BLaER1 (cell line): ENCODE measurements at regions not wholly inside any gene's neighbourhood (a gene's known extent, or its start where the extent isn't known, plus 50 kb on each side); places are given as distances from the start of the nearest gene placed in this dataset.

Experiments used
- H3K27ac ChIP-seq: shearing (Covaris generic); formaldehyde crosslinking; 2 replicates; pipeline ENCODE4 v1.8.1; 2022
- H3K27me3 ChIP-seq: shearing (Covaris generic); formaldehyde crosslinking; 2 replicates; pipeline ENCODE4 v1.8.1; 2022
- H3K36me3 ChIP-seq: shearing (Covaris generic); formaldehyde crosslinking; 2 replicates; pipeline ENCODE4 v1.8.1; 2022
- H3K4me1 ChIP-seq: shearing (Covaris generic); formaldehyde crosslinking; 2 replicates; pipeline ENCODE4 v1.8.1; 2022
- H3K4me2 ChIP-seq: shearing (Covaris generic); formaldehyde crosslinking; 2 replicates; pipeline ENCODE4 v1.8.1; 2022
- H3K4me3 ChIP-seq: shearing (Covaris generic); formaldehyde crosslinking; 2 replicates; pipeline ENCODE4 v1.8.1; 2022
- H3K9ac ChIP-seq: shearing (Covaris generic); formaldehyde crosslinking; 2 replicates; pipeline ENCODE4 v1.8.1; 2022
- H3K9me3 ChIP-seq: shearing (Covaris generic); formaldehyde crosslinking; 2 replicates; pipeline ENCODE4 v1.8.1; 2022
- H4K20me1 ChIP-seq: shearing (Covaris generic); formaldehyde crosslinking; 2 replicates; pipeline ENCODE4 v1.8.1; 2022
- Cebpa-rat ChIP-seq: shearing (Covaris generic); IDR thresholded peaks from 2 replicates; pipeline ENCODE4 v1.8.1; 2022

DNA sequence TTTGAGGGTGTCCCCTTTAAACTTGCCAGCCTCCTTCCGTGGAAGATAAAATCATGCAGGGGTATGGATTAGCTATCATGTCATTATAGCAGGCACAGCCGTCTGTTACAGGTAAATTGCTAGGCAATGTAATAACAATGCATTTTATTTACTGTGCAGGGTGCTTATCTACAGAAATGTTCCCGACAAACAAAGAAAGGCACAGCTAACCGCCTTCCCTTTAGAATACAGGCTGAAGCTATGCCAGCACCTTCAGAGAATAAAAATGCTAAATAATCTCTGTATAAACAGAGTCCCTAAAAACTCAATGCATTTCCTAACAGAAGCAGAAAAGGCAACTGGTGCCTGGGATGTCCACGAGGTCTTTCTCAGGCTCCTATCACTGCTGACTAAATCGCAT, 239.2 kb downstream of the SPTSSA start:
- Histone ChIP-seq H3K4me3 (no peak overlapping the region), H3K9ac (no peak overlapping the region), H3K4me1 (no peaks in the 10 kb centered on the region), H3K27ac (no peak overlapping the region), H3K9me3 (no peaks in the 10 kb centered on the region), H4K20me1 (no peaks in the 10 kb centered on the region), H3K4me2 (no peak overlapping the region), H3K27me3 (no peaks in the 10 kb centered on the region), H3K36me3 (no peaks in the 10 kb centered on the region)
- TF ChIP-seq Cebpa-rat, result no peak

DNA sequence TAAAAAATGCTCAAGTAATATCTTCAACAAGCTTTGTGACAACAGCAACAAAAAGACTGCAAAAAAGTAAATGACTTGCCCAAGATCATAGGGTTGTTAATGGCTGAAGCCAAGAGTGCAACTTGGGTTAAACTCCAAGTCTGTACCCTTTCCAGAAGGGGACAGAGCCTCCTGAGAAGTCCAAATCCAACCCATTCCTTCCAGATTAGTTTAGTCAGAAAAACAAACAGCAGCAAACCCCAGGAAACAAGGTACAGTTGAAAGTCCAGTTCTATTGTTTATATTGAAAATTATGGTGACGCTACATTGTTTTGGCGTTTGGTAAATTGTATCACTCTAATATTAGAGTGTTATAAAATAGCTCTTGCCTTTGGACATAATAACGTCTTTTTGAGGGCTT, 239.9 kb downstream of the SPTSSA start:
- Histone ChIP-seq H3K4me1 (no peaks in the 10 kb centered on the region), H3K27me3 (no peaks in the 10 kb centered on the region), H3K9me3 (no peaks in the 10 kb centered on the region), H3K4me3 (no peak overlapping the region), H4K20me1 (no peaks in the 10 kb centered on the region), H3K9ac (no peak overlapping the region), H3K27ac (no peak overlapping the region), H3K4me2 (no peak overlapping the region), H3K36me3 (no peaks in the 10 kb centered on the region)
- no peak for TF ChIP-seq Cebpa-rat

DNA sequence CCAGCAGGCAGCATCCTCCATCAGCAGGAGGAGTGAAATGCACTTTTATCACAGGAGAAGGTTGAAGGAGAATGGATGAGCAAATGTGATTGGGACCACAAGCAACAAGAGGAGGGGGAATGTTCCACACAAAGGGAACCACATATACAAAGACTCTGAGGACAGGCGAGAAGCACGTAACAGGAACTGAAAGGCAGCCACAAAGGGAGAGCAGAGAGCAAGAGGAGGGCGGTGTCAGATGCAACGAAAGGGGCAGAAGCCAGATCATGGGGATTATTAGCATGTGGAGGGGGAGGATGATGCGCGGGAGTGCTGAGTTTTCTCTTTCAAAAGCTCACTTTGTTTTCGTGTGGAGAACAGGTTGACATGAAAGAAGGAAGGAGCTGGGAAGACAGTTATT, 241.1 kb downstream of the SPTSSA start:
- Histone ChIP-seq H3K4me2 (no peak overlapping the region), H3K27me3 (no peaks in the 10 kb centered on the region), H3K36me3 (no peaks in the 10 kb centered on the region), H3K27ac (no peak overlapping the region), H4K20me1 (no peaks in the 10 kb centered on the region), H3K9ac (no peak overlapping the region), H3K4me1 (no peaks in the 10 kb centered on the region), H3K9me3 (no peaks in the 10 kb centered on the region), H3K4me3 (no peak overlapping the region)
- TF ChIP-seq Cebpa-rat, result no peak

DNA sequence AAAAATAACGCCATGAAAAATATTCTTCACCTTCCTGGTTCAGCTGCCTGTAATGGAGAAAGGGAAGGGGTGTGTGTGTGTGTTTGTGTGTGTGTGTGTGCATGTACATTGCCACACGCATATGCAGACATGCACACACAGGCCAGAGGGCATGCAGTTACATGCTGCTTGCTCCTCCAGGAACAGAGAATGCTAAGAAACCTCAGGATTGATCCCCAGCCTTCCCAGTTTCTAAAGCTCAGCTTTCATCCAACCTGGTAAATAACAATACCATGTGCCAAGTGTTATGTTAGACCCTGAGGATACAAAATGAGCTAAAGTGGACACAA, 241.7 kb downstream of the SPTSSA start:
- Histone ChIP-seq H3K4me3 (no peak overlapping the region), H3K9ac (no peak overlapping the region), H3K27ac (no peak overlapping the region), H3K36me3 (no peaks in the 10 kb centered on the region), H3K27me3 (no peaks in the 10 kb centered on the region), H3K4me2 (no peak overlapping the region), H3K9me3 (no peaks in the 10 kb centered on the region), H3K4me1 (no peaks in the 10 kb centered on the region), H4K20me1 (no peaks in the 10 kb centered on the region)
- TF ChIP-seq Cebpa-rat, result no peak

DNA sequence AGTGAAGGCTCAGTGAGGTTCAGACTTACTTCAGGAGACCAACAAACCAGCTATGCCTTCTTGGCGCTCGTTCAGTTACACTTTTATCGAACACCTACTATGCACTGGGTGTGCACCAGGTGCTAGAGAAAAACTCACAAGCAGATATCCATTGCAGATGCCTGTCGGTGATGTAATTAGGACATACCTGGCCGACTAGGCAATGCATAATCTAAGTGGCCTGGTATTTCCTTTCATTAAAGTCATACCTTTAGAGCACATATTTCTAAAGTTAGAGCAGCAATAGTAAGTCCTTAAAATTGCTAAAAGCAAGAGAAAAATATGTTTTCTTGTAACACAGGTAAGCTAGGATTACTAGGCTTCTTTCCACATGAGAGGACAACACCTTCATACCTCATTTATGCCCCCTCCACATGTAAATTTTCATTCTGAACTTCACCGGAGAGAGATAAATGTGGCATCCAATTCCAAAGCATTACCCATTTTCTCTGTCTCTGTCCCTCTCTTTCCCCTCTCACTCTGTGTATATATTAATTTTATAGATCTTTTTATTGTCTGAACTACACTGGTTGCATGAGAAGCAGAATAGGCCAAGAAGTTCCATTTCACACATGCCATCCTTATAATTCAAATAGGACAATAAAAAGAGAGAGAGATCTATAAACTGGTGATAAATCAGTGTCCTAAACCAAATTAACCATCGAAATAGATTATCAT, 242.2 kb downstream of the SPTSSA start:
- no peak for TF ChIP-seq Cebpa-rat
- no peak overlapping the region for H3K4me2 ChIP-seq
- no peaks in the 10 kb centered on the region for H3K9me3 ChIP-seq
- no peak overlapping the region for H3K4me3 ChIP-seq
- H3K27ac ChIP-seq, result no peak overlapping the region
- H3K4me1 ChIP-seq, result no peaks in the 10 kb centered on the region
- H4K20me1 ChIP-seq, result no peaks in the 10 kb centered on the region
- H3K9ac ChIP-seq, result no peak overlapping the region
- H3K36me3 ChIP-seq, result no peaks in the 10 kb centered on the region
- H3K27me3 ChIP-seq, result no peaks in the 10 kb centered on the region

DNA sequence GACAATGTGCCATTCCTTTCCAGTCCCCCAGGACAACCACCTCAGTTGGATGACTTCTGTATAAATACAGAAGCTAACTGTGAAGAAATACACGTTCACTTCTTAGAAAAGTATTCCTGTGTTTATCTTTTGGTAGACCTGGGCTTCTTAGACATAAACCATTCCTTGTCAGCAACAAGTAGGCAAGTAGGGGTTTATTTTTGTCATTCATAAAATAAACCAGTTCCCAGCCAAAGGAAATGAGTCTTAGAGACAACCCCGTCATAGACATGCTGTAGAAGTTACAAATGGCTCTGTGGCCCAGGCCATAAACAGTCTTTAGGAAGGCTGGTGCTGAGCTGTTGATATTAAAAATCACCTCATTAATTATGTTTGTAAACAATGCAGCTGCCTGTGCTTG, 243.2 kb downstream of the SPTSSA start:
- TF ChIP-seq Cebpa-rat, result no peak
- no peaks in the 10 kb centered on the region for H3K9me3 ChIP-seq
- no peaks in the 10 kb centered on the region for H3K4me1 ChIP-seq
- no peak overlapping the region for H3K27ac ChIP-seq
- no peak overlapping the region for H3K4me2 ChIP-seq
- H3K36me3 ChIP-seq, result no peaks in the 10 kb centered on the region
- no peaks in the 10 kb centered on the region for H3K27me3 ChIP-seq
- no peaks in the 10 kb centered on the region for H4K20me1 ChIP-seq
- no peak overlapping the region for H3K9ac ChIP-seq
- H3K4me3 ChIP-seq, result no peak overlapping the region

DNA sequence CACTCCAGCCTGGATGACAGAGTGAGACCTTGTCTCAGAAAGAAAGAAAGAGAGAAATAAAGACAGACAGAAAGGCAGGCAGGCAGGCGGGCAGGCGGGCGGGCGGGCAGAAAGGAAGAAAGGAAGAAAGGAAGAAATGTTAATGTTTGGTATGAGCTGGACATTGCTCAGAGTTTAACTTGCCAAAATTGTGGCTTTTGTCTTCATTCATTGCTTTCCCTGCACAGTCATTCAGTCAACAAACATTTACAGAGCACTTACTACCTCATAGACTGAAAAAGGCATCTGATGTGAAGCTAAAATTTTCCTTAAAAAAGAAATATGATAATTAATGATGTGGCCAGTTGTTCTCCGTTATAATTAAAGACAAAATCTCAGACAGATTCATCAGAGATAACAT, 247.1 kb downstream of the SPTSSA start:
- no peak overlapping the region for H3K9ac ChIP-seq
- no peaks in the 10 kb centered on the region for H3K9me3 ChIP-seq
- no peaks in the 10 kb centered on the region for H3K27me3 ChIP-seq
- TF ChIP-seq Cebpa-rat, result no peak
- no peaks in the 10 kb centered on the region for H3K36me3 ChIP-seq
- H4K20me1 ChIP-seq, result no peaks in the 10 kb centered on the region
- H3K4me3 ChIP-seq, result no peak overlapping the region
- H3K4me1 ChIP-seq, result no peaks in the 10 kb centered on the region
- H3K4me2 ChIP-seq, result no peak overlapping the region
- H3K27ac ChIP-seq, result no peak overlapping the region

DNA sequence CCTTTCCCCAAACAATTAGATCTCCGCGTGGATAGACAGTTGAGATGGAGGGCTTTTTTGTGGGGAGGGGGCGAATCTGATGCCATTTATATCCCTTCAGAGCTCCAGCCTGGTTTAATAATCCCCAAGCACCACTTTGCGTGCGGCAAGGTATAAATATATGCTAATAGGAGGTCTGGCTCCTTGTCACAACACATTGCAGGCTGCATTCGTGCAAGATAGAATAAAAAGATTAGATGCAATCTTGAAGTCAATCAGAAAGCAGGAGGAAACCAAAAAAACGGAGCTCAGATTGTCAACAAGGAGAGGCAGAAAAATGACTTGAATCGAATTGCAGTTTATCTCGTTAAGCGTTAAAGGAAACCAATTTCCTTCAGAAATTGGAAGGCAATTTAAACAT, 248.7 kb downstream of the SPTSSA start:
- H3K27ac ChIP-seq, result no peak overlapping the region
- H3K36me3 ChIP-seq, result no peaks in the 10 kb centered on the region
- H4K20me1 ChIP-seq, result no peaks in the 10 kb centered on the region
- no peaks in the 10 kb centered on the region for H3K9me3 ChIP-seq
- H3K4me3 ChIP-seq, result no peak overlapping the region
- no peaks in the 10 kb centered on the region for H3K4me1 ChIP-seq
- no peak for TF ChIP-seq Cebpa-rat
- H3K4me2 ChIP-seq, result no peak overlapping the region
- H3K27me3 ChIP-seq, result no peaks in the 10 kb centered on the region
- no peak overlapping the region for H3K9ac ChIP-seq

DNA sequence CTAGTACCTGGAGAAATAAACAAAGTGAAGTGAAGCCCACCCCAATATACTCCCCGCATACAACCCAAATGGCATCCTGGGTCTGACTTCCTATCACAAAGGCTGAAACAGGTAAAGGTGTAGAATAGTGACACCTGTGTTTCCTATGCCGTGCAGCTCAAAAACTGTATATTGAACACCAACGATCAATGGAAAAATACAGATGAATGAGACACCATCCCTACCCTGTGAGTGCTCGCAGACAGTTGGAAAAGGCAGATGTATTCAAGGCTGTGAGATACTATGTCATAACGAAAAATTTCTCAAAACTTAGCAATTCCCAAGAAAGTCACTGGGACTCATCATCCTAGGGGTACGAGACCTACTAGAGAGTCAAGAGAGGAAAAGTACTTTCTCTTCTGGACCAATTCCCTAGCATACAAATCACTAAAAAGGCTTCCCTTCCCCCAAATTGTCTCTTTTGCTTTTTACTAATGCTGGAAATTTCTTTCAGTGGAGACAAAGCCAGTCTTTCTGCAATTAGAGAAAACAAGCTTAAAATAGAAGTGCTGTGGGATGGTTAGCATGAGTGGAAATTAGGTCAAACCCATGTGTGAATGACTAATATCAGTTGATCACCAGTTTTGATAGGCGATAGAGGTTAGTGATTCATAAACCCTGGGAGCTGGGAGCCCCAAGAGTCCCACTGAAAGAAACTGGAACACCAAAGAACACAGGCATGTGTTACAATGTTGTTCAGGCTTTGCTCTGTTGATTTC, 249.7 kb downstream of the SPTSSA start:
- Histone ChIP-seq H3K9me3 (no peaks in the 10 kb centered on the region), H3K27me3 (no peaks in the 10 kb centered on the region), H3K36me3 (no peaks in the 10 kb centered on the region), H3K4me2 (no peak overlapping the region), H4K20me1 (no peaks in the 10 kb centered on the region), H3K4me1 (no peaks in the 10 kb centered on the region), H3K4me3 (no peak overlapping the region), H3K27ac (no peak overlapping the region), H3K9ac (no peak overlapping the region)
- no peak for TF ChIP-seq Cebpa-rat

DNA sequence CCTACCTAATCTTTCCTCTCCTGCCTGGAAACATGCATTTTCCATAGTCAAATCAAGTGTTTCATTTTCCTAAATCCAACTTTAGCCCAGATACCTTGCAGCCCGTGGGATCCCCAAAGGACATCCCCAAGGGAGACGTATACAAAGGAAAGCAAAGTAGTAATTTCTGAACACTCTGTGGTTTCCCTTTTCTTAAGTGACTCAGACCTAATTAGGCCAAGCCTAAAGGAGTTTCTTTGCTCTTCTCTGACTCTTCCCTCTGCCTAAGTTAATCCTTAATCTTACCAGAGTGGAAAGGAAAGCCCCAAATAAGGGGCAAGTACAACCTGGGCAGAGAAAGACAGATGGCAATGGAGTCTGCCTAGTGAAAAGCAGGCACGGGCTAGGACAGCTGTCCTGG, 250.3 kb downstream of the SPTSSA start:
- Histone ChIP-seq H4K20me1 (no peaks in the 10 kb centered on the region), H3K9ac (no peak overlapping the region), H3K27ac (no peak overlapping the region), H3K4me3 (no peak overlapping the region), H3K27me3 (no peaks in the 10 kb centered on the region), H3K4me2 (no peak overlapping the region), H3K9me3 (no peaks in the 10 kb centered on the region), H3K36me3 (no peaks in the 10 kb centered on the region), H3K4me1 (no peaks in the 10 kb centered on the region)
- no peak for TF ChIP-seq Cebpa-rat
